HG02981 (cell line): ENCODE measurements at regions not wholly inside any gene's neighbourhood (a gene's known extent, or its start where the extent isn't known, plus 50 kb on each side); places are given as distances from the start of the nearest gene placed in this dataset.

Experiments used
- ATAC-seq: cut with Tn5 transposase; IDR thresholded peaks from one replicate; pipeline ENCODE4 v1.9.1; 2021; ENCODE audit warnings: mild to moderate bottlenecking, moderate library complexity; ENCODE audit not compliant: unreplicated experiment

DNA sequence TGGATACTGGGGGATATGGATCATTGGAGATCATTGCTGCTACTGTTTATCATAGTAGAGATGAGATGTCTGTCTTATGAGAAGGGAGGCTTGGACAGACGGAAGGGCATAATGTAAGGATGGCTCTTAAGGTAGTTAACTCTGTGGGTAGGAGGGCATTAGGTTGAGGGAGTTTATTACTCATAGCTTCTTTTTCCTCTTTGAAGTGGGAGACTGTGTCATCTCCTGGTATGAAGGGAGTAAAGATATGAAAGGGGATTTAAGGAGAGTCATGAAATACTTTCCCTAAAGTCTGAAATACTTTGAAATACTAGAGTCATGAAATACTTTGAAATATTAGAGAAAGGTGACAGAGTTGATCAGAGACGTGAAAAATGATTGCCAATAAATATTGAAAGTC is 255.5 kb upstream of the PITX2 start:
- no peak for ATAC-seq

DNA sequence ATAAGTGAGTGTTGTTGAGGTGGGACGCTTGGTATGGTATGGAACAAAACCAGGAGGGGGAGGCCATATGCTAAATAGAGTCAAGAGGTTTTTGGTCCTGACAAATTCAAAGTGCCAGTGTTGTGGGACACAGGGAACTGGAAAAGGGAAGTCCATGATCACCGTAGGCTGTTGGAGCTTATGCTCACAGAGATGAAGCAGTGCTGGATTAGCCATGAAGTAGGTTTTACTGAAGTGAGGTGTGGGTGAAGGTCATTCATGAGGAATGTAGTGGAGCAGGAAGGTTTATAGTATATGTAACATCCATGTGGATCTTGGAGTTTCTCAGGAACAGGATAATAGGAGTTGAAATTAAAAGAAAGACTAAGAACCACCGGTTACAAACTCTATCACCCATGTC is 256.1 kb upstream of the PITX2 start:
- no peak for ATAC-seq

DNA sequence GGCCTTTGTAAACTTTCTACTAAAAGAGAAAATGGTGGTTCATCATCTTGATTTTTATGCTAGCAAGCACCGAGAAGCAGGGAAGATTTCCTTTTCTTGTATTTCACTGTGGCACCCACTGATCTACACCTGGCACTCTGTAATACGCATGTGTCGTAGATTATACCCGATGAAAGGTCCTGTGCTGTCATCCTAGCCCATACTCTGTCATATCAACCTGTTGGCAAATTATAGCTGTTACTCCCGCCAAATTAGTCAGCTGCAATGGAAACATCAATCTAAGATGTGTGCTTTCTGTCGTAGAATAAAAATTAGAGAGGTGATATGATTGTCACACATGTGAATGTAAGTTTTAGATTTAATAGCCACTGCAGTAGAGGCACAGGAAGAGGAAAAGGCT is 263.4 kb upstream of the PITX2 start:
- ATAC-seq, result no peak

DNA sequence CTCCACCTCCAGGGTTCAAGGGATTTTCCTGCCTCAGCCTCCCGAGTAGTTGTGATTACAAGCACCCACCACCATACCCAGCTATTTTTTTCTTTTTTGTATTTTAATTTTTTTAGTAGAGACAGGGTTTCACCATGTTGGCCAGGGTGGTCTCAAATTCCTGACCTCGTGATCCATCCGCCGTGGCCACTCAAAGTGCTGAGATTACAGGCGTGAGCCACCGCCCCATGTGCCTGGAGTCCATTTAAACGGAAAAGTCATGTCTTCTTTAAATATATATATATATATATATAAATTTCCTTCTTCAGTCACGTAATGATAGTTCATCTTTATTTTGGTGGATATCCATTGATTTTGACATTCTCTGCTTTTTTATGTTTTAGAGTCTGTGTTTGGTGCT is 264.0 kb upstream of the PITX2 start:
- no peak for ATAC-seq

DNA sequence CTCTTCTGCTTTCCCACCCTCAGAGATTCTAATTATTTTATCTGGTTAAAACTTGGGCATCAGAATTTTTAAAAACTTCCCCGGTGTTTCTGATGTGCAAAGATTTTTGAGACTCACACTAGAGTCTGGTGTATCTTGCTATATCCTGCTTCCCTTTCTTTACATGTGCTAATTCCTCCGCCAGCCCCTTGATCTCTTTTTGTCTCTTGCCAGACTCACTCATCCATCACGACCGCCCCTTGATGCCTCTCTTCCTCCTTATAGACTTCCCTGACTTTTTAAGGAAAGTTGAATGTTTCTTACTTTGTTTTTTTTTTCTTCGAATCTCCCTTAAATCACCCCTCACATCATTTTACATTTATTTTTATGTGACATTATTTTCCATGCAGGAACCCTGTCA is 274.9 kb upstream of the PITX2 start:
- no peak for ATAC-seq

DNA sequence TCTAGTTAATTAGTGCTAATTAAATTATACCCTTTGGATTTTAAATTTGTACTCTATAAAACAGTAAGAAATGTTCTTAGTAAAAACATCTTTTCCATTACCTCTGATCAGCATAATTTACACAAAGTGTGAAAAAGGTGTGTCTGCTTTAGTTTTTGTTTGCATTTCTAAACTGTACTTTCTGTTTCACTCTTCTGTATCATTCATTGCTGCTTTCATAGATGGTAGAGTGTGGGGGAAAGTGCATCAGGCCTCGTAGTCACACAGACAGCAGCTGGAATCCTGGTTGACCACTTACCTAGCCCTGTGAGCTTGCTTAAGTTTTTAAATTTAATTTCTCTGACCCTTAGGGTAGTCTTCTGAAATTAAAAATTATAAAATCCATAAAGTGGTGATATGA is 275.4 kb upstream of the PITX2 start:
- ATAC-seq, result peak; percentile 91

DNA sequence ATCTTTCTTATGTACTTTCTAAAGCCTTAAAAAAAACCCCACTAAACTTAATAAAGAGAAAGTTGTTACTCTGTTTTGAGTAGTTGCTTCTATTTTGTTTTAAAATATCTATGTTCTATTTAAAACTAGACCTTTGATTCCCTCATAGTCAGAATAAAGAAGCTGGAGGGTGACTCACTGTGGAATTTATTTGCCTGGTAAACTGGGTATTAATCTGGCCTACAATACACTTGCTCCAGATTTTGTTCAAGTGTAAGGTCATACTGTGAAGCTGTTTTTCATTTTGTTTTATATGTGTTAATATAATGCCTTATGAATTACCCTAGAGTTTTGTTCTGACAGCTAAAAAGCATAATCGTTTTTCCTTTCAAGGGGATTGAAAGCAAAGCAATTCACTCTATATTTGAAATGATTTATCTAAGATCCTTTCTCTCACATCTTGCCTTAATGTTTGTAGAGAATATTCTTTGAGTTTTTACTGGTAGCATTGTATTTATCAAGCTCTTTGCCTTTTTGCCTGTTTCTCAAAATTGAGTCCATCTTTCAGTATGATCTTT is 277.4 kb upstream of the PITX2 start:
- no peak for ATAC-seq

DNA sequence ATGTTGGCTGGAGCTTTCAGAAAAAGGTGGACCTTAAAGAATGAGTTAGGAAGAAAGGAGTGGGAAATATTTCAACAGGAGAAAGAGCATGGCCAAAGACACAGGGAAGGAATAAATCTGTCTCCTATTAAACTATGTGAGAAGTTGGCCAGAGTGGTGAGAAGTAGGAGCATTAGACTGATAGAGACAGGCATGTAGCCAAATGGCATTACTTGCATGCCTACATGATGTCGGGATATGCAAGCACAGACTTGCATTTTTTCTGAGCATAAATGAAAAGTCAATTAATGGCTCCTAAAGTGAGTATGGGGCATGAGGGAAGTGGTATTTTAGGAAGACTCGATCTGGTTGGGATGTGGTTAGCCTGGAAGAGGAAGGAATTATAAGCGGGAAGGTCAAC is 279.6 kb upstream of the PITX2 start:
- ATAC-seq, result no peak

DNA sequence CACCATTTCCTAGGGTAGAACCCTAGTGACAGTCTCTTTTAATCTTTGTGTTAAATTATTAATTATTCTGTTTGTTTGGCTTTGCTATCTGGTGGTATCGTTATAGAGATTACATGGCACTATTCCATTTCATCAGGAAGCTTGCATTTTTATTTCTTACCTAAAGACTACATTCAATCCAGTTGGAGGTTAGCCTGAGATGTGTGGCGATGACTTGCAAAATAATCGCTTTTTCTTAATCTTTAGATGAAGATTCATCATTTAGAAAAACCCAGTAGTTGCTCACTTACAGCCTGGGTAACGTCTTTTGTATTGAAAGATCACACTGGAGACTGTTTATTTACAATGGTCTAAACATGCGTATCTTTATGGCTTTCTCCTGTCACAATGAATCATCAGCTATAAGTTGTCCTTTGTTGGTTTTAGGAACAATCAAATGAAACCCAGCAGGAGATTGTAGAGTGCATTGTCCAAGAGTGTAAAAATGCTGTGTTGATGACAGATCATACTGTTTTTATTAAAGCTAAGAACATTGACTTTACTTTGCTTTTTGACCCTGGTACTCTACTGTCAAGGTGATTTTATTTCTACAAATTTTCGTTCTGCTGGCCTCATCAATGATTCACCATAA is 281.7 kb upstream of the PITX2 start:
- no peak for ATAC-seq

DNA sequence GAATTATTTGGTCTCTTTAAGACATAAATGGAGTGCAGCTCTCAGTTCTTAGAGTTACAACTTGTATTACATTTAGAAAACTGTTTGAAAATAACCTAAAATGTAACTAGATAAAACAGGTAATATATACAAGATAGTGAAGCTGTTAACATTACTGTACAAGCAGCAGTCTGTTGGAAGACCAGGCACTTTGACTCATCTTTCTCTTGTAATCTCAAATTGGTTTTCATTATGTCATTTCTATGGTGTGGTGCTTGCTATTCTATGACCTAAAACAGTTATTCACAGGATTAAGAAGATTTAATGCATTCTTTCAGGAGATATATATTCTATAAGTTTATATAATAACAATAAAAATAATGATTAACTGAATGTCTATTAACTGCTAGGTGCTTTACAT is 282.5 kb upstream of the PITX2 start:
- no peak for ATAC-seq

DNA sequence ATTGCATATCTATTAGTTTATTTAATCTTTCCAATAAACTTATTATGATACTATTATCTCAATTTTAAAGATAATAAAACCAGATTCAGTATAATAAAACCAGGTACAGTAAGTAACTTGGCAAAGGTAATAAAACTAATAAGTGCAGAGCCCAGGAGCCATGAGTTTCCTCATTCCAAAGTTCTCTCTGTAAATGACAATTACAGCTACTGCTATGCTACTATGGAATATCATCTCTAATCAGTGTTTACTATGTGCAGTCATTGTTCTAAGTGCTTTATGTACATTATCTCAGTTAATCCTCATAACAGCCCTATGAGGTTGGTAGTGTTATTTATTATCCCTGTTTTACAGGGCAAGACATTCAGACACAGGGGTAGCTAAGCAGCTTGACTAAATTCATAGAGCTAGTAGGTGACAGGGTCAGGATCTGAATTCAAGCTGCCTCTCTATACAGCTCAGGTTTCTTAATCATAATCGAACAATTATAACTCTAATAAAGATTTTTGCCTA is 285.0 kb upstream of the PITX2 start:
- ATAC-seq, result no peak

DNA sequence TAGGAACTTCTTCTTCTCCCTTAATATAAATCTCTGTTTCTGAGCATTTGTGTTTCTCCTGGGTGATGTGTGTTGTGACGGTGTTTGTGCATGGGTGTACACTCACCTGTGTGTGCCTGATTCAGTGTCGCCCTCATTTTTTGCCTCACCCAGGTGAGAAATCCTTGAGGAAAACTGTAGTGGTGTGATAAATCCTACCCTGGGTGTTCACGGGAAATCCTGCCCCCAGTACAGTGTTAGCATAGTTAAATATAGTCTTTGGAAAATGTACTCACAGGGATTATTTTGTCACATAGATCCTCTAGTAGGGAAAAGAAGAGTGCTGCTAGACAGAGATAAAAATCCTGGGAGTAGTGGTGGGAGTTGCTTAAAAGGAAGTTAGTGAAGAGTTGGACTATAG is 291.9 kb upstream of the PITX2 start:
- no peak for ATAC-seq

DNA sequence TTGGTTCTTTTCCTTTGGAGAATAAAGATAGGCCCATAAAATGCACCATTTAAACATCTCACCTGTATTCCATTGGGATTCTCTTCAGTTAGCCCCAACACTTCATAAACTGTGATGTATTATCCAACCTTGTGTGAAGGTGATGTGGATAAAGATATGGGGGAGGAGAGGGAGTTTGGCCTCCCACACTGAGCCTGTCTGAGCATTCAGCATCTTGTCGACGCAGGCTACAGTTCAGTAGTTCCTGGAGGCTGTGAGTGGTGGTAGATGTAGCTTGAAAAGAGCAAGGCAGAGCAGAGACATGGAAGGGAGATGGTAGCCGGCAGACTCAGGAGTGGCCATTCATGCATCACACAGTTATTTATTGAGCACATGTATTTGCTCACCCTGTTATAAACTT is 292.4 kb upstream of the PITX2 start:
- no peak for ATAC-seq

DNA sequence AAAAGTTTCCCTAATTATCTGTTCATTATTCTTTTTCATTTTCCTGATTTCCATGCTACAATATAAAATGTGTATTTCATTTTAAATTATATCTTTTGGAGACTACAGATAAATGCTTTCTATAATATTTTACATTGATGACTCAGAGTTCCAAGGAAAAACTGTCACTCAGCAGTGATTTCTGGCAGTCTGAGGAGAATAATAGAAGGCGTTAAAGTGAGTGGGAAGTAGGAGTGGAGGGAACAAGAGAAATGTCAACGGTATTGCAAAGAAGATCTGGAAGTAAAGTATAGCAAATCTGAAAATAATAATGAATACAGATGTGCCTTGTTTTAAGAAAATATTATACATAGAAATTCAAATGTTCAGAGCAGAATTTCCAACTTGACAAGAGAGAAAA is 293.6 kb upstream of the PITX2 start:
- no peak for ATAC-seq

DNA sequence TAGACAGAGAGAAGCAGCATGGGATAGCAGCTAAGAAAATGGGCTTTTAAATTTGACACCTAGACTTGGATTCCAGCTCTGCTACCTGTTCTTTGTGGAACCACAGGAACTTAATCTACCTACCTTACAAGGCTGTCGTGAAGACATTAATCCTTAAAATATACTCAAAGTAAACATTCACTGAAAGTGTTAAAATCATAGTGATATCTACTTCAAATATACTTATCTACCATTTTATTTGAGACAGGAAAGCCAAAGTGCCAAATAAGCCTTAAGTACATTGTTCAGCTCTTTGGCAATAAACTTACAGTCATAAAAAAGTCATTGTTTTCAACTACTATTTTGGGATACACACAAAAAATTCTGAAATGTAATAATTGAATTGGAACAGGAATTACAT is 295.0 kb upstream of the PITX2 start:
- ATAC-seq, result no peak

DNA sequence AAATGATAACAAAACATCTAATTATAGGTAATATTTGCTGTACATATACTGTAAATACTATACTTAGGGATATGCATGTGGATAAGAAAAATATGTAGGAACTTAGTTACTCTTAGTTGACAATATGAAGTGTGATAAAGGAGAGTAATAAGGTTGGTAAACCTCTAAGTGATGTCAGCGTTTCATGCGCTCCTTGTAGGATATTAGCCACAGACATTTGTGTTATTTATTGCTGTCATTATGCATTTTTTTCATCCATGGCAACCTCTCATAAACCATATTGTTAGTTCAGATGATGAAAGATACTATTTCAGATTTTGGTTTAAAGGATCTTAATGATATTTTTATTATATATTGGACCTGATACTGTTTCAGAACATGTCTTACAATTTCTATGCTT is 298.1 kb upstream of the PITX2 start:
- no peak for ATAC-seq

DNA sequence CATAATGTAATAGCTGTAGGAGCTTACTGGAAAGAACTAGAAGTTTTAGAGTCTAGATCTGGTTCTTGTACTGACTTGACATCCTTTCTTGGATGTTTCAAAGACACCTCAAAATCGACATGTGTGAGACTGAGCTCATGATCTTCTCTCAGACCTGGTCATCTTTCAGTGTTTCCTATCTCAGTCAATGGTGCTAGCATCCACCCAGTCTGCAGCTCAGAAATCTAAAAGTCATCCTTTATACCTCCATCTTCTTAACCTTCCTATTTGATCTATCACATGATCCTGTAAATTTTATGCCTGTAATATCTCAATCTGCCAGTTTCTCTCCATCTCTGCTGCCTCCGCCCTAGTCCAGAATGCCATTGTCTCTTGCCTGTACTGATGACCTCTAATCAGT is 301.9 kb upstream of the PITX2 start:
- ATAC-seq, result no peak

DNA sequence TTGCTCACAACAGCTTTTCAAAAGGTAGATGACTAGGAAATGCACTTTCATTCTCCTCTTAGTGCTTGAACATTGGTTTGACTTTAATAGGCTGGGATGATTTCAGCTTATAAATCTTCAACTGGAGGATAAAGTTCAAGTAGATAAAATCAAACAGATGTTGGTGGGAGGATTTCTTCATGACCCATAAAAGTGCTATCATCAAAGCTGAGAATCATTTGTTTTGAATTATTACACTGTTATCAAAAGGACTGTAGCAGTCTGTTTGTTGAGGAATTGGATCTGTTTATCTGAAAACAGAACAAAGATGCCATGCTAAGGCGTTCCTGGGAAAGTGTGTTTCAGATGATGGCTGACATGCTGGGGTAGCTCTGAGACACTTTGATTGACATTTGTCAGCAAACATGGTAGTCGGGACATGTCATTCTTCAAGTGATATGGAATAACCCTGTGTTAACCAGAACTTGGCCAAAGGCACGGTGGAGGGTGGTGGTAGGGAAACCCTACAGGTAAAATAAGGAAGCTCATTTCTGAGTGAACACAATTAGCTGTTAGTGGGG is 304.0 kb upstream of the PITX2 start:
- no peak for ATAC-seq

DNA sequence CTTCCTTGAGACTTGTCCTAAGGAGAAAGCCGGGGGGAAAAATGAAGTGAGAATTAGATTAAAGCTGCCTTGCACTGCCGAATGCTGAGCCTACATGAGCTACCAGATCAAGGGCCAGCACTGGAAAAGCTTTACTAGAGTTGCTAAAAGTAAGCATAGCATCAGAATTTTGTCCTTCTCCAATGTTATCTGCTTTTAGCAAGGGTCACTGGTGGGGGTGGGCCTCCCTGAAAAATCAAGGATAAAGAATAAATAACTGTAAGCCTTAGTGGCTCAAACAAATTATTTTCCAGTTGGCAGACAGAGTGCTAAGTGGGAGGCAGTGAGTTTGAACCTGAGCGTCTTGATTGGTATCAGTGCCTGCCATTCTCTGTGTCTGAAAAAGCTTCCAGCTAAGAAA is 310.5 kb upstream of the PITX2 start:
- no peak for ATAC-seq

DNA sequence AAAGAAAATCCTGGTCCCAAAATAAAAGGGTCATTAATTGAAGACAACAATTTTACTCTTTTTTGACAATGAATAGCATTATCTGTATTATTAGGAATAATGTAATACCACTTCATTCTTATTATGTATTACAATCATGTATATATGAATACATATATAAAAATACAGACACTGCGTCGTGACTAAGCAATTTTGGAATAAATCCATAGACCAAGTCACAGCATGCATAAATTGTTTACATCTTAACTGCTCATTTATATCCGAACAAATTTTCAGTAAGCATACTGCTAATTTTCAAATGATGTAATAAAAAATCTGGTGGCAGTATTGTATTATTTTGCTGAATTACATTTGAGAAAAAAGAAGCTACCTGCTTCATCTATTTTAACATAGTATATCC is 321.6 kb upstream of the PITX2 start:
- ATAC-seq, result no peak

DNA sequence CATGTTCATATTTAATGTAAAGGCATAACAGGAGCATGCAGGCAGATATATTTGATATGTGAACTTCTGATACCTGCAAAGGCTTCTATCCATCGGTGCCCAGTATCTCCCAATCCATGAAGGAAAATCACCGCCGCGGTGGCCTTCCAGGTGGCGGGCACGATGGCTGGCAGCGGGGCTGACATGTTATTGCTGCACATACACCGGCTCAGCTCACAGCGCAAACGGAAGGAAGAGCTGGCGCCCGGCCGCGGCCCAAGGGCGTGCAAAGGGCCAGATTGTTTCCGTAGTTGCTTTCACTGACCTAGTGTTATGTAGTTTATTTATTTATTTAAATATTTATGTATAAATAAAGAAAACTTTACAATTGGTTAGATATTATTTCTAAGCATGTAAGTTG is 322.7 kb upstream of the PITX2 start:
- no peak for ATAC-seq

DNA sequence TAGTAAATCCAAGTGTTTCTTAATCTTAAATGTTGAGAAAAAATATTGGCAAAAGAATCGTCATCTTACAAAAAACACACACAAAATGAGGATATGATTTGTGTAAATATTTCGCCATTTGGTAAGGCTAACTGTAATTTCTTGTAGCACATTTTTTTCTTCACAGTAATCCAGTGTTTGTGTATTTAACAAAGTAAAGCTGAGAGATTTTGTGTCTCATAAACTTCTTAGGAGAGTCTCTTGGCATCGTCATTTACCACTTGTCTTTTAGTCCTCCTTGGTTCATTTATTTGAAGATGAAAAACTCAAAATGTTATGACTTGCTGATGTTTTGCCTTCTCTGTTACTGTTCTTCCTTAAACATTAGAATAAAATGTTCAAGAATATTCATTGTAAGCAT is 326.7 kb upstream of the PITX2 start:
- ATAC-seq, result no peak

DNA sequence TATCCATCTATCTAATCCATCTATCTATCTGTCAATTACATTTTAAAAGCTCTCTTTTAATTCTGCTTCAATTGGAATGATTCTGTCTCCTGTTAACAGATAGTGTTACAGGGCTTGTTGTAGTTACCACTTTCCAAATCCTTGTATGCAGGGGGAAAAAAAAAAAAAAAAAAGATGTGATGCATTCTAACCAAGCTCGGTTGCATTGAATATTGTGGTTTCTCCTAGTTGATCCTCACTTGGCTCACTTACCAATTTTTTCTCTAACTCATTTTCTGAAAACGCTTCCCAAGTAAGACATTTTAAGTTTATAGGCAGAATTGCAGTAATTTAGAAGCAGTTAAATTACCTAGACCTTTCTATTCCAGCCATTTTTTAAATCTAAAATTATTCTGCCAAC is 327.9 kb upstream of the PITX2 start:
- no peak for ATAC-seq
